GM12878 (cell line): ENCODE measurements at regions not wholly inside any gene's neighbourhood (a gene's known extent, or its start where the extent isn't known, plus 50 kb on each side); places are given as distances from the start of the nearest gene placed in this dataset.

ENCODE experiments used
- BHLHE40 ChIP-seq, 2 experiments: fragments of 450-650 bp in 1 of 2; IDR thresholded peaks; 2 replicates each; pipeline ENCODE4 v1.6.1; 2011 to 2017; ENCODE audit warnings: low read depth in 2 of 2, borderline replicate concordance in 1 of 2, improper control_type of control experiment in 1 of 2, low read length in 1 of 2, mild to moderate bottlenecking in 1 of 2
- CREM ChIP-seq: IDR thresholded peaks from 2 replicates; pipeline ENCODE4 v1.6.1; 2014; ENCODE audit warnings: antibody characterized with exemption, low read depth
- E4F1 ChIP-seq: fragments of 450-650 bp; IDR thresholded peaks from 2 replicates; pipeline ENCODE4 v1.6.1; 2018; ENCODE audit warnings: borderline replicate concordance, mild to moderate bottlenecking; ENCODE audit not compliant: partially characterized antibody
- EP300 ChIP-seq, 2 experiments: fragments of 150-350 bp in 1 of 2; IDR thresholded peaks; 2 replicates each; pipeline ENCODE4 v1.6.1; 2011 to 2012; ENCODE audit warnings: low read depth in 2 of 2, low read length in 2 of 2, borderline replicate concordance in 1 of 2, improper control_type of control experiment in 1 of 2, inconsistent platforms in 1 of 2; ENCODE audit not compliant: control insufficient read depth in 1 of 2
- HDAC6 ChIP-seq: fragments of 200-600 bp; sonication (generic); IDR thresholded peaks from one replicate; pipeline ENCODE4 v1.8.0; 2017; ENCODE audit warnings: antibody characterized with exemption; ENCODE audit not compliant: unreplicated experiment
- RAD21 ChIP-seq: IDR thresholded peaks from 2 replicates; pipeline ENCODE4 v1.6.1; 2011; ENCODE audit warnings: mild to moderate bottlenecking, low read depth, low read length, moderate library complexity; ENCODE audit not compliant: insufficient read depth
- TAF1 ChIP-seq: IDR thresholded peaks from 2 replicates; pipeline ENCODE4 v1.6.1; 2011; ENCODE audit warnings: mild to moderate bottlenecking, low read depth, low read length, borderline replicate concordance

GRCh38 chr17:36752096-36752888 is 150.9 kb downstream of the MRM1 start:
- TF ChIP-seq BHLHE40 (IDR thresholded peaks at IDR 0.05; ENCODE audit: borderline replicate concordance in 1 of 2, low read depth in 2 of 2, low read length in 1 of 2): no peak
- TF ChIP-seq CREM: no peak
- TF ChIP-seq RAD21: no peak
- TF ChIP-seq HDAC6: no peak
- no peak for TF ChIP-seq TAF1
- TF ChIP-seq E4F1: no peak
- no peak for TF ChIP-seq EP300 (IDR thresholded peaks at IDR 0.05; ENCODE audit: borderline replicate concordance in 1 of 2, control insufficient read depth in 1 of 2, low read depth in 2 of 2, low read length in 2 of 2)
